ENCODE measurements at regions not wholly inside any gene's neighbourhood (a gene's known extent, or its start where the extent isn't known, plus 50 kb on each side); places are given as distances from the start of the nearest gene placed in this dataset.

GRCh38 chr13:40460116-40460515 lies 206.3 kb downstream of the FOXO1 start:
- no peak for DNase-seq (ENCODE audit: low read depth in 4 of 4, low spot score in 1 of 4)

- DNase-seq (ENCODE audit: low read depth in 4 of 4, low spot score in 1 of 4), result no peak
Measured at GRCh38 chr13:40464337-40465014, 202.0 kb downstream of the FOXO1 start.

GRCh38 chr13:40465015-40465390 lies 201.4 kb downstream of the FOXO1 start:
- DNase-seq (ENCODE audit: low read depth in 4 of 4, low spot score in 1 of 4), result no peak

- no peak for DNase-seq (ENCODE audit: low read depth in 4 of 4, low spot score in 1 of 4)
Measured at GRCh38 chr13:40466272-40466671, 200.2 kb downstream of the FOXO1 start.

- no peak for DNase-seq (ENCODE audit: low read depth in 4 of 4, low spot score in 1 of 4)
Measured at GRCh38 chr13:40468227-40468838, 198.1 kb downstream of the FOXO1 start.

GRCh38 chr13:40469581-40470310 lies 196.7 kb downstream of the FOXO1 start:
- DNase-seq (ENCODE audit: low read depth in 4 of 4, low spot score in 1 of 4), result no peak

- DNase-seq (ENCODE audit: low read depth in 4 of 4, low spot score in 1 of 4), result no peak
Measured at GRCh38 chr13:40470660-40471059, 195.8 kb downstream of the FOXO1 start.

GRCh38 chr13:40471076-40471475 lies 195.4 kb downstream of the FOXO1 start:
- no peak for DNase-seq (ENCODE audit: low read depth in 4 of 4, low spot score in 1 of 4)

GRCh38 chr13:40471911-40472310 lies 194.5 kb downstream of the FOXO1 start:
- DNase-seq (ENCODE audit: low read depth in 4 of 4, low spot score in 1 of 4), result no peak

- DNase-seq (ENCODE audit: low read depth in 4 of 4, low spot score in 1 of 4), result no peak
Measured at GRCh38 chr13:40472427-40473220, 193.8 kb downstream of the FOXO1 start.

- no peak for DNase-seq (ENCODE audit: low read depth in 4 of 4, low spot score in 1 of 4)
Measured at GRCh38 chr13:40475617-40476016, 190.8 kb downstream of the FOXO1 start.

GRCh38 chr13:40476175-40476958 lies 190.1 kb downstream of the FOXO1 start:
- no peak for DNase-seq (ENCODE audit: low read depth in 4 of 4, low spot score in 1 of 4)

- DNase-seq (ENCODE audit: low read depth in 4 of 4, low spot score in 1 of 4), result no peak
Measured at GRCh38 chr13:40477623-40478608, 188.5 kb downstream of the FOXO1 start.

- no peak for DNase-seq (ENCODE audit: low read depth in 4 of 4, low spot score in 1 of 4)
Measured at GRCh38 chr13:40478775-40479174, 187.7 kb downstream of the FOXO1 start.

GRCh38 chr13:40479196-40479845 lies 187.1 kb downstream of the FOXO1 start:
- no peak for DNase-seq (ENCODE audit: low read depth in 4 of 4, low spot score in 1 of 4)

- no peak for DNase-seq (ENCODE audit: low read depth in 4 of 4, low spot score in 1 of 4)
Measured at GRCh38 chr13:40480012-40480914, 186.2 kb downstream of the FOXO1 start.

- DNase-seq (ENCODE audit: low read depth in 4 of 4, low spot score in 1 of 4), result no peak
Measured at GRCh38 chr13:40480915-40481516, 185.4 kb downstream of the FOXO1 start.

GRCh38 chr13:40483601-40484000 lies 182.8 kb downstream of the FOXO1 start:
- no peak for DNase-seq (ENCODE audit: low read depth in 4 of 4, low spot score in 1 of 4)

Measured in stimulated activated CD4-positive, alpha-beta T cell treated with anti-CD3 and anti-CD28 coated beads, Interleukin-1b, Interleukin-23, amount 100 ng/mL, for 24 hours (primary cell).